ENCODE measurements at regions not wholly inside any gene's neighbourhood (a gene's known extent, or its start where the extent isn't known, plus 50 kb on each side); places are given as distances from the start of the nearest gene placed in this dataset.
"Not testable (repeated sequence)": the region's sequence is repeated elsewhere in the genome, so short reads cannot be mapped to it uniquely, and the experiment has no call there.

- DNase-seq (no peak), ATAC-seq (ENCODE audit: low read depth in 2 of 2) (no peak)
- H3K27me3 Mint-ChIP-seq: no peaks in the 10 kb centered on the region
Observed at GRCh38 chr7:85796956-85797355, 610.1 kb upstream of the SEMA3D start.

GRCh38 chr7:85791098-85791497 is 604.2 kb upstream of the SEMA3D start:
- H3K4me3 Mint-ChIP-seq; ATAC-seq (ENCODE audit: low read depth in 2 of 2); DNase-seq; H3K4me1 Mint-ChIP-seq; H3K27ac Mint-ChIP-seq; H3K9me3 Mint-ChIP-seq; H3K36me3 Mint-ChIP-seq; H3K27me3 Mint-ChIP-seq: not testable (repeated sequence)

More at GRCh38 chr7:85796956-85797355, 610.1 kb upstream of the SEMA3D start:
- Mint-ChIP-seq H3K4me1 (no peaks in the 10 kb centered on the region), H3K36me3 (no peaks in the 10 kb centered on the region), H3K9me3 (peaks cover 0 to 17% (median 4%) of the 10 kb centered on the region in 7 donors), H3K4me3 (no peak overlapping the region), H3K27ac (no peak overlapping the region)

- DNase-seq (no peak), ATAC-seq (ENCODE audit: low read depth in 2 of 2) (no peak)
- peaks cover 0 to 12% (median 2%) of the 10 kb centered on the region in 7 donors for H3K9me3 Mint-ChIP-seq
- H3K4me3 Mint-ChIP-seq: no peak overlapping the region
- H3K36me3 Mint-ChIP-seq: no peaks in the 10 kb centered on the region
- no peaks in the 10 kb centered on the region for H3K27me3 Mint-ChIP-seq
- no peak overlapping the region for H3K27ac Mint-ChIP-seq
- H3K4me1 Mint-ChIP-seq: no peaks in the 10 kb centered on the region
Observed at GRCh38 chr7:85781606-85782005, 594.8 kb upstream of the SEMA3D start.

GRCh38 chr7:85776691-85777345 is 590.0 kb upstream of the SEMA3D start:
- no peak overlapping the region for H3K4me3 Mint-ChIP-seq
- ATAC-seq (ENCODE audit: low read depth in 2 of 2) (no peak), DNase-seq (no peak)
- H3K27ac Mint-ChIP-seq: no peak overlapping the region
- no peaks in the 10 kb centered on the region for H3K9me3 Mint-ChIP-seq
- H3K4me1 Mint-ChIP-seq: no peaks in the 10 kb centered on the region
- H3K36me3 Mint-ChIP-seq: no peaks in the 10 kb centered on the region
- H3K27me3 Mint-ChIP-seq: no peaks in the 10 kb centered on the region

- Mint-ChIP-seq H3K4me1 (no peaks in the 10 kb centered on the region), H3K9me3 (no peaks in the 10 kb centered on the region), H3K27ac (no peak overlapping the region), H3K27me3 (no peaks in the 10 kb centered on the region), H3K36me3 (no peaks in the 10 kb centered on the region), H3K4me3 (no peak overlapping the region)
- ATAC-seq (ENCODE audit: low read depth in 2 of 2) (no peak), DNase-seq (no peak)
Observed at GRCh38 chr7:85775431-85775830, 588.6 kb upstream of the SEMA3D start.

- Mint-ChIP-seq H3K27me3 (no peaks in the 10 kb centered on the region), H3K36me3 (no peaks in the 10 kb centered on the region)
Observed at GRCh38 chr7:85774986-85775385, 588.1 kb upstream of the SEMA3D start.

GRCh38 chr7:85773116-85773728 is 586.4 kb upstream of the SEMA3D start:
- Mint-ChIP-seq H3K27me3 (no peaks in the 10 kb centered on the region), H3K9me3 (no peaks in the 10 kb centered on the region), H3K36me3 (no peaks in the 10 kb centered on the region), H3K4me3 (no peak overlapping the region), H3K4me1 (no peaks in the 10 kb centered on the region), H3K27ac (no peak overlapping the region)
- DNase-seq: no peak
- no peak for ATAC-seq (ENCODE audit: low read depth in 2 of 2)

More at GRCh38 chr7:85774986-85775385, 588.1 kb upstream of the SEMA3D start:
- Mint-ChIP-seq H3K27ac (no peak overlapping the region), H3K4me3 (no peak overlapping the region), H3K4me1 (no peaks in the 10 kb centered on the region), H3K9me3 (no peaks in the 10 kb centered on the region)
- DNase-seq: no peak
- no peak for ATAC-seq (ENCODE audit: low read depth in 2 of 2)

- Mint-ChIP-seq H3K4me3 (no peak overlapping the region), H3K9me3 (no peaks in the 10 kb centered on the region), H3K36me3 (no peaks in the 10 kb centered on the region), H3K4me1 (no peaks in the 10 kb centered on the region), H3K27ac (no peak overlapping the region), H3K27me3 (no peaks in the 10 kb centered on the region)
- DNase-seq (no peak), ATAC-seq (ENCODE audit: low read depth in 2 of 2) (no peak)
Observed at GRCh38 chr7:85771516-85771915, 584.7 kb upstream of the SEMA3D start.

- Mint-ChIP-seq H3K27ac (no peak overlapping the region), H3K9me3 (no peaks in the 10 kb centered on the region), H3K4me1 (no peaks in the 10 kb centered on the region), H3K27me3 (no peaks in the 10 kb centered on the region), H3K36me3 (no peaks in the 10 kb centered on the region), H3K4me3 (no peak overlapping the region)
- ATAC-seq (ENCODE audit: low read depth in 2 of 2) (no peak), DNase-seq (no peak)
Observed at GRCh38 chr7:85770332-85770731, 583.5 kb upstream of the SEMA3D start.

- Mint-ChIP-seq H3K4me1 (no peaks in the 10 kb centered on the region), H3K36me3 (no peaks in the 10 kb centered on the region), H3K9me3 (no peaks in the 10 kb centered on the region), H3K27me3 (no peaks in the 10 kb centered on the region), H3K27ac (peak overlapping the region in 1 of 6 donors; percentile 52), H3K4me3 (no peak overlapping the region)
- ATAC-seq (ENCODE audit: low read depth in 2 of 2) (no peak), DNase-seq (no peak)
Observed at GRCh38 chr7:85765698-85766298, 578.9 kb upstream of the SEMA3D start.

- H3K9me3 Mint-ChIP-seq: no peaks in the 10 kb centered on the region
- no peaks in the 10 kb centered on the region for H3K4me1 Mint-ChIP-seq
- H3K36me3 Mint-ChIP-seq: no peaks in the 10 kb centered on the region
- no peak overlapping the region for H3K27ac Mint-ChIP-seq
- DNase-seq (no peak), ATAC-seq (ENCODE audit: low read depth in 2 of 2) (no peak)
- no peaks in the 10 kb centered on the region for H3K27me3 Mint-ChIP-seq
- H3K4me3 Mint-ChIP-seq: no peak overlapping the region
Observed at GRCh38 chr7:85764034-85764433, 577.2 kb upstream of the SEMA3D start.

- H3K4me3 Mint-ChIP-seq: no peak overlapping the region
- ATAC-seq (ENCODE audit: low read depth in 2 of 2): no peak
- no peaks in the 10 kb centered on the region for H3K4me1 Mint-ChIP-seq
- H3K27me3 Mint-ChIP-seq: no peaks in the 10 kb centered on the region
- peaks cover 0 to 12% (median 4%) of the 10 kb centered on the region in 7 donors for H3K9me3 Mint-ChIP-seq
- no peak overlapping the region for H3K27ac Mint-ChIP-seq
- no peak for DNase-seq
- H3K36me3 Mint-ChIP-seq: no peaks in the 10 kb centered on the region
Observed at GRCh38 chr7:85757348-85757747, 570.5 kb upstream of the SEMA3D start.

GRCh38 chr7:85750454-85750949 is 563.6 kb upstream of the SEMA3D start:
- H3K27ac Mint-ChIP-seq: no peak overlapping the region
- no peaks in the 10 kb centered on the region for H3K36me3 Mint-ChIP-seq
- no peak overlapping the region for H3K4me3 Mint-ChIP-seq
- DNase-seq (peak; percentile 5), ATAC-seq (ENCODE audit: low read depth in 2 of 2) (peak; percentile 35 to 44)
- H3K27me3 Mint-ChIP-seq: peaks cover 0 to 6% (median 0%) of the 10 kb centered on the region in 3 donors
- H3K9me3 Mint-ChIP-seq: peaks cover 2 to 12% (median 7%) of the 10 kb centered on the region in 7 donors
- H3K4me1 Mint-ChIP-seq: no peaks in the 10 kb centered on the region
